ENCODE measurements at regions not wholly inside any gene's neighbourhood (a gene's known extent, or its start where the extent isn't known, plus 50 kb on each side); places are given as distances from the start of the nearest gene placed in this dataset.

- Histone ChIP-seq H3K27ac (no peak overlapping the region), H3K36me3 (no peaks in the 10 kb centered on the region), H3K4me1 (ENCODE audit: low read depth) (no peaks in the 10 kb centered on the region), H3K27me3 (no peaks in the 10 kb centered on the region), H3K4me3 (no peak overlapping the region), H3K9me3 (ENCODE audit: low read depth) (no peaks in the 10 kb centered on the region)
- peak in 1 of 2 donors; percentile 5 for DNase-seq (ENCODE audit: low read depth in 1 of 2, low spot score in 1 of 2)
- no peak for TF ChIP-seq CTCF (IDR thresholded peaks at IDR 0.05; ENCODE audit: low read depth, low read length)
Measured at GRCh38 chr4:32145987-32146386, 1425.8 kb downstream of the PCDH7 start.

GRCh38 chr4:32147446-32148085, 1427.4 kb downstream of the PCDH7 start:
- no peak for DNase-seq (ENCODE audit: low read depth in 1 of 2, low spot score in 1 of 2)
- no peaks in the 10 kb centered on the region for H3K36me3 ChIP-seq
- no peak overlapping the region for H3K4me3 ChIP-seq
- no peaks in the 10 kb centered on the region for H3K4me1 ChIP-seq (ENCODE audit: low read depth)
- no peak overlapping the region for H3K27ac ChIP-seq
- no peaks in the 10 kb centered on the region for H3K27me3 ChIP-seq
- no peak for TF ChIP-seq CTCF (IDR thresholded peaks at IDR 0.05; ENCODE audit: low read depth, low read length)
- H3K9me3 ChIP-seq (ENCODE audit: low read depth): no peaks in the 10 kb centered on the region

GRCh38 chr4:32148111-32148666, 1428.0 kb downstream of the PCDH7 start:
- Histone ChIP-seq H3K4me3 (no peak overlapping the region), H3K27me3 (no peaks in the 10 kb centered on the region), H3K36me3 (no peaks in the 10 kb centered on the region), H3K27ac (no peak overlapping the region), H3K4me1 (ENCODE audit: low read depth) (no peaks in the 10 kb centered on the region), H3K9me3 (ENCODE audit: low read depth) (no peaks in the 10 kb centered on the region)
- peak in 1 of 2 donors; percentile 80 for DNase-seq (ENCODE audit: low read depth in 1 of 2, low spot score in 1 of 2)
- TF ChIP-seq CTCF (IDR thresholded peaks at IDR 0.05; ENCODE audit: low read depth, low read length): no peak

GRCh38 chr4:32158961-32159360, 1438.8 kb downstream of the PCDH7 start:
- TF ChIP-seq CTCF (IDR thresholded peaks at IDR 0.05; ENCODE audit: low read depth, low read length): no peak
- no peaks in the 10 kb centered on the region for H3K36me3 ChIP-seq
- H3K4me3 ChIP-seq: no peak overlapping the region
- no peaks in the 10 kb centered on the region for H3K9me3 ChIP-seq (ENCODE audit: low read depth)
- no peaks in the 10 kb centered on the region for H3K27me3 ChIP-seq
- H3K27ac ChIP-seq: no peak overlapping the region
- no peak for DNase-seq (ENCODE audit: low read depth in 1 of 2, low spot score in 1 of 2)
- no peaks in the 10 kb centered on the region for H3K4me1 ChIP-seq (ENCODE audit: low read depth)

GRCh38 chr4:32161392-32161791, 1441.2 kb downstream of the PCDH7 start:
- Histone ChIP-seq H3K4me3 (no peak overlapping the region), H3K36me3 (no peaks in the 10 kb centered on the region), H3K27me3 (no peaks in the 10 kb centered on the region), H3K27ac (no peak overlapping the region), H3K4me1 (ENCODE audit: low read depth) (no peaks in the 10 kb centered on the region), H3K9me3 (ENCODE audit: low read depth) (no peaks in the 10 kb centered on the region)
- TF ChIP-seq CTCF (IDR thresholded peaks at IDR 0.05; ENCODE audit: low read depth, low read length): no peak
- peak in 1 of 2 donors; percentile 74 for DNase-seq (ENCODE audit: low read depth in 1 of 2, low spot score in 1 of 2)
